Keratinocyte (primary cell): ENCODE measurements at regions not wholly inside any gene's neighbourhood (a gene's known extent, or its start where the extent isn't known, plus 50 kb on each side); places are given as distances from the start of the nearest gene placed in this dataset.
"Not testable (repeated sequence)": the region's sequence is repeated elsewhere in the genome, so short reads cannot be mapped to it uniquely, and the experiment has no call there.

ENCODE experiments used
- DNase-seq: peaks from one replicate; pipeline ENCODE4 v3.0.0-alpha.2; 2011; ENCODE audit warnings: low read depth, missing footprints, low spot score
- FAIRE-seq: peaks from 2 replicates; lab custom pipeline; 2011; peaks lifted over from hg19 to GRCh38; lab: Jason Lieb, UNC
- H2AFZ ChIP-seq: 2 replicates; pipeline ENCODE4 v1.6.0; 2012; ENCODE audit warnings: low read length, control low read depth, inconsistent platforms; ENCODE audit not compliant: control insufficient read depth
- H3K27ac ChIP-seq: 2 replicates; pipeline ENCODE4 v1.5.1; 2011; ENCODE audit warnings: low read length; ENCODE audit not compliant: control insufficient read depth, insufficient read depth
- H3K27me3 ChIP-seq: 3 replicates; pipeline ENCODE4 v1.6.0; 2011; ENCODE audit warnings: low read length; ENCODE audit not compliant: control insufficient read depth, insufficient read depth; ENCODE audit errors: extremely low read depth
- H3K36me3 ChIP-seq, 2 experiments: 2 replicates in 1 of 2; 3 replicates in 1 of 2; pipeline ENCODE4 v1.5.1; 2011; ENCODE audit warnings: low read length in 2 of 2, mild to moderate bottlenecking in 1 of 2; ENCODE audit not compliant: control insufficient read depth in 2 of 2, insufficient read depth in 2 of 2; ENCODE audit errors: extremely low read depth in 1 of 2
- H3K4me1 ChIP-seq: 3 replicates; pipeline ENCODE4 v1.5.1; 2011; ENCODE audit warnings: low read length; ENCODE audit not compliant: control insufficient read depth, insufficient read depth; ENCODE audit errors: extremely low read depth
- H3K4me2 ChIP-seq: 3 replicates; pipeline ENCODE4 v1.6.0; 2011; ENCODE audit warnings: low read depth, low read length; ENCODE audit not compliant: control insufficient read depth, insufficient read depth; ENCODE audit errors: extremely low read depth
- H3K4me3 ChIP-seq, 3 experiments: fragments of 200-600 bp in 1 of 3; sonication (generic) in 1 of 3; 2 replicates in 2 of 3; 3 replicates in 1 of 3; pipeline ENCODE4 v1.5.1; 2011 to 2016; ENCODE audit warnings: low read length in 3 of 3, mild to moderate bottlenecking in 3 of 3, control low read depth in 2 of 3, inconsistent platforms in 1 of 3, low read depth in 1 of 3, mixed read lengths in 1 of 3, mixed run types in 1 of 3, moderate library complexity in 1 of 3; ENCODE audit not compliant: control insufficient read depth in 2 of 3, insufficient read depth in 2 of 3; ENCODE audit errors: extremely low read depth in 1 of 3
- H3K79me2 ChIP-seq: 2 replicates; pipeline ENCODE4 v1.6.0; 2012; ENCODE audit warnings: low read length; ENCODE audit not compliant: control insufficient read depth, insufficient read depth
- H3K9ac ChIP-seq: 3 replicates; pipeline ENCODE4 v1.6.0; 2011; ENCODE audit warnings: low read length; ENCODE audit not compliant: control insufficient read depth, insufficient read depth; ENCODE audit errors: extremely low read depth
- H3K9me1 ChIP-seq: 3 replicates; pipeline ENCODE4 v1.6.0; 2011; ENCODE audit warnings: low read length; ENCODE audit not compliant: control insufficient read depth, insufficient read depth; ENCODE audit errors: extremely low read depth
- H3K9me3 ChIP-seq: 2 replicates; pipeline ENCODE4 v1.5.1; 2012; ENCODE audit warnings: low read depth, low read length; ENCODE audit not compliant: control insufficient read depth
- H4K20me1 ChIP-seq: 3 replicates; pipeline ENCODE4 v1.6.0; 2011; ENCODE audit warnings: low read length; ENCODE audit not compliant: control insufficient read depth, insufficient read depth; ENCODE audit errors: extremely low read depth
- EZH2 ChIP-seq: IDR thresholded peaks from one replicate; pipeline ENCODE4 v1.6.1; 2012; ENCODE audit warnings: inconsistent platforms, mild to moderate bottlenecking, low read length, moderate library complexity
- dilution Hi-C: fragments of 300-500 bp; cut with MboI; formaldehyde crosslinking; loops from one replicate; pipeline ENCODE4 v1.7.0; 2020; ENCODE audit warnings: low sequenced_read_pairs; ENCODE audit not compliant: extremely low pct_ligation_motif_present
- TF ChIP-seq, protein P1 (sequence below), 3 experiments: IDR thresholded peaks in 1 of 3; conservative IDR thresholded peaks in 1 of 3; optimal IDR thresholded peaks in 1 of 3; 2 replicates in 2 of 3; 3 replicates in 1 of 3; pipeline versions ENCODE3 to v1.5.1; 2011; ENCODE audit warnings: low read length in 3 of 3, mild to moderate bottlenecking in 3 of 3, moderate library complexity in 2 of 3, control low read depth in 1 of 3, inconsistent platforms in 1 of 3; ENCODE audit not compliant: insufficient read depth in 2 of 3; ENCODE audit errors: extremely low read depth in 1 of 3

- no peak overlapping the region for H3K9ac ChIP-seq
- no peak for DNase-seq
- no peak overlapping the region for H2AFZ ChIP-seq
- no peaks in the 10 kb centered on the region for H3K79me2 ChIP-seq
- no peaks in the 10 kb centered on the region for H3K4me1 ChIP-seq
- H3K4me3 ChIP-seq, result no peak overlapping the region
- no peaks in the 10 kb centered on the region for H4K20me1 ChIP-seq
- no peak overlapping the region for H3K4me2 ChIP-seq
- no peak for TF ChIP-seq EZH2
- TF ChIP-seq, protein P1, sequence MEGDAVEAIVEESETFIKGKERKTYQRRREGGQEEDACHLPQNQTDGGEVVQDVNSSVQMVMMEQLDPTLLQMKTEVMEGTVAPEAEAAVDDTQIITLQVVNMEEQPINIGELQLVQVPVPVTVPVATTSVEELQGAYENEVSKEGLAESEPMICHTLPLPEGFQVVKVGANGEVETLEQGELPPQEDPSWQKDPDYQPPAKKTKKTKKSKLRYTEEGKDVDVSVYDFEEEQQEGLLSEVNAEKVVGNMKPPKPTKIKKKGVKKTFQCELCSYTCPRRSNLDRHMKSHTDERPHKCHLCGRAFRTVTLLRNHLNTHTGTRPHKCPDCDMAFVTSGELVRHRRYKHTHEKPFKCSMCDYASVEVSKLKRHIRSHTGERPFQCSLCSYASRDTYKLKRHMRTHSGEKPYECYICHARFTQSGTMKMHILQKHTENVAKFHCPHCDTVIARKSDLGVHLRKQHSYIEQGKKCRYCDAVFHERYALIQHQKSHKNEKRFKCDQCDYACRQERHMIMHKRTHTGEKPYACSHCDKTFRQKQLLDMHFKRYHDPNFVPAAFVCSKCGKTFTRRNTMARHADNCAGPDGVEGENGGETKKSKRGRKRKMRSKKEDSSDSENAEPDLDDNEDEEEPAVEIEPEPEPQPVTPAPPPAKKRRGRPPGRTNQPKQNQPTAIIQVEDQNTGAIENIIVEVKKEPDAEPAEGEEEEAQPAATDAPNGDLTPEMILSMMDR (optimal IDR thresholded peaks at IDR 0.05 in 1 of 3, IDR thresholded peaks at IDR 0.05 in 1 of 3, conservative IDR thresholded peaks at IDR 0.05 in 1 of 3; ENCODE audit: extremely low read depth in 1 of 3, insufficient read depth in 2 of 3, low read length in 3 of 3), result no peak
- peak; percentile 44 for FAIRE-seq
- dilution Hi-C loops, result no loop called here
- H3K9me3 ChIP-seq, result no peaks in the 10 kb centered on the region
- no peaks in the 10 kb centered on the region for H3K36me3 ChIP-seq
- H3K27me3 ChIP-seq, result no peaks in the 10 kb centered on the region
- H3K27ac ChIP-seq, result no peak overlapping the region
- H3K9me1 ChIP-seq, result no peaks in the 10 kb centered on the region
Measured at GRCh38 chr10:30199376-30200016, 140.1 kb upstream of the JCAD start.

- peak; percentile 34 for FAIRE-seq
- Histone ChIP-seq H3K9me1 (no peaks in the 10 kb centered on the region), H3K4me2 (no peak overlapping the region), H3K79me2 (no peaks in the 10 kb centered on the region), H3K9ac (no peak overlapping the region), H3K4me3 (no peak overlapping the region), H3K27ac (no peak overlapping the region), H3K9me3 (no peaks in the 10 kb centered on the region), H2AFZ (no peak overlapping the region), H3K4me1 (no peaks in the 10 kb centered on the region), H4K20me1 (no peaks in the 10 kb centered on the region), H3K36me3 (no peaks in the 10 kb centered on the region), H3K27me3 (no peaks in the 10 kb centered on the region)
- no peak for DNase-seq
- dilution Hi-C loops, result no loop called here
- TF ChIP-seq, protein P1 (optimal IDR thresholded peaks at IDR 0.05 in 1 of 3, IDR thresholded peaks at IDR 0.05 in 1 of 3, conservative IDR thresholded peaks at IDR 0.05 in 1 of 3; ENCODE audit: extremely low read depth in 1 of 3, insufficient read depth in 2 of 3, low read length in 3 of 3), result no peak
- TF ChIP-seq EZH2, result no peak
Measured at GRCh38 chr10:30197186-30197585, 137.8 kb upstream of the JCAD start.

DNA sequence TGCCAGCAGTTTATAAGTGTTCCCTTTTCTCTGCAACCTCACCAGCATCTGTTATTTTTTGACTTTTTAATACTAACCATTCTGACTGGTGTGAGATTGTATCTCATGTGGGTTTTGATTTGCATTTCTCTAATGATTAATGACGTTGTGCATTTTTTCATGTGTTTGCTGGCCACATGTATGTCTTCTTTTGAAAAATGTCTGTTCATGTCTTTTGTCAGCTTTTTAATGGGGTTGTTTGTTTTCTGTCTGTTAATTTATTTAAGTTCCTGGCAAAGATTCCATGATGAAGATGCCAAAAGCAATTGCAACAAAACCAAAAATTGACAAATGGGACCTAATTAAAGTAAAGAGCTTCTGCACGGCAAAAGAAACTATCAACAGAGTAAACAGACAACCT, 137.2 kb upstream of the JCAD start:
- H3K4me3 ChIP-seq, FAIRE-seq, H3K9ac ChIP-seq, H2AFZ ChIP-seq, H3K4me1 ChIP-seq, H3K4me2 ChIP-seq, H3K9me3 ChIP-seq, H4K20me1 ChIP-seq, dilution Hi-C loops, H3K79me2 ChIP-seq, H3K36me3 ChIP-seq, H3K9me1 ChIP-seq, H3K27ac ChIP-seq, DNase-seq, H3K27me3 ChIP-seq: not testable (repeated sequence)
